GM19328 (cell line): ENCODE measurements at regions not wholly inside any gene's neighbourhood (a gene's known extent, or its start where the extent isn't known, plus 50 kb on each side); places are given as distances from the start of the nearest gene placed in this dataset.

ENCODE experiments used
- ATAC-seq: cut with Tn5 transposase; IDR thresholded peaks from one replicate; pipeline ENCODE4 v1.9.1; 2021; ENCODE audit warnings: mild to moderate bottlenecking, moderate library complexity; ENCODE audit not compliant: unreplicated experiment

- no peak for ATAC-seq
Observed at GRCh38 chr20:56986931-56987720, 279.3 kb downstream of the BMP7 start.

GRCh38 chr20:56987986-56988385, 278.5 kb downstream of the BMP7 start:
- no peak for ATAC-seq

- ATAC-seq, result no peak
Observed at GRCh38 chr20:56988446-56988845, 278.0 kb downstream of the BMP7 start.

GRCh38 chr20:56989516-56989915, 276.9 kb downstream of the BMP7 start:
- ATAC-seq, result no peak

GRCh38 chr20:56993020-56993559, 273.4 kb downstream of the BMP7 start:
- no peak for ATAC-seq

GRCh38 chr20:56994006-56994405, 272.4 kb downstream of the BMP7 start:
- no peak for ATAC-seq

GRCh38 chr20:56995149-56995548, 271.3 kb downstream of the BMP7 start:
- no peak for ATAC-seq

- no peak for ATAC-seq
Observed at GRCh38 chr20:56995635-56996075, 270.8 kb downstream of the BMP7 start.

- ATAC-seq, result no peak
Observed at GRCh38 chr20:56996533-56996932, 269.9 kb downstream of the BMP7 start.

GRCh38 chr20:56998438-56998837, 268.0 kb downstream of the BMP7 start:
- no peak for ATAC-seq

- ATAC-seq, result no peak
Observed at GRCh38 chr20:57000441-57000968, 265.9 kb downstream of the BMP7 start.

- no peak for ATAC-seq
Observed at GRCh38 chr20:57001126-57001767, 265.2 kb downstream of the BMP7 start.

GRCh38 chr20:57002066-57002570, 264.3 kb downstream of the BMP7 start:
- no peak for ATAC-seq

GRCh38 chr20:57003012-57003411, 263.4 kb downstream of the BMP7 start:
- no peak for ATAC-seq

GRCh38 chr20:57004416-57004815, 262.0 kb downstream of the BMP7 start:
- ATAC-seq, result no peak

GRCh38 chr20:57004951-57005933, 261.2 kb downstream of the BMP7 start:
- no peak for ATAC-seq

GRCh38 chr20:57006411-57007170, 259.9 kb downstream of the BMP7 start:
- no peak for ATAC-seq

- no peak for ATAC-seq
Observed at GRCh38 chr20:57007171-57007540, 259.3 kb downstream of the BMP7 start.

GRCh38 chr20:57008217-57008616, 258.2 kb downstream of the BMP7 start:
- ATAC-seq, result no peak

- ATAC-seq, result no peak
Observed at GRCh38 chr20:57009355-57009754, 257.1 kb downstream of the BMP7 start.
